Body of pancreas (tissue), 4 donors: ENCODE measurements at regions not wholly inside any gene's neighbourhood (a gene's known extent, or its start where the extent isn't known, plus 50 kb on each side); places are given as distances from the start of the nearest gene placed in this dataset.
"Not testable (repeated sequence)": the region's sequence is repeated elsewhere in the genome, so short reads cannot be mapped to it uniquely, and the experiment has no call there.

Experiments used
- ATAC-seq: fragments of 150-250 bp; one replicate; pipeline ENCODE4 v1.9.1; 2016
- DNase-seq, 4 donors: peaks; one replicate each; pipeline ENCODE4 v3.0.0-alpha.2; 2019
- H3K27ac ChIP-seq, 4 donors: fragments of 200-600 bp; sonication (generic); 1 replicate in 3 of 4; 2 replicates in 1 of 4; pipeline versions ENCODE4 v1.5.1 to v1.6.1; 2016 to 2019; ENCODE audit warnings: mild to moderate bottlenecking in 1 of 4, mixed read lengths in 1 of 4, moderate library complexity in 1 of 4
- H3K27me3 ChIP-seq, 2 donors: fragments of 200-600 bp; sonication (generic); one replicate each; pipeline ENCODE4 v1.6.0; 2016; ENCODE audit warnings: mild to moderate bottlenecking in 1 of 2
- H3K36me3 ChIP-seq, 2 donors: fragments of 200-600 bp; sonication (generic); replicated peaks in 1 of 2; 2 replicates each; pipeline ENCODE4 v1.5.1; 2016; ENCODE audit warnings: low read depth in 2 of 2; ENCODE audit not compliant: insufficient read depth in 1 of 2
- H3K4me1 ChIP-seq: fragments of 200-600 bp; sonication (generic); one replicate; pipeline ENCODE4 v1.6.0; 2016
- H3K4me3 ChIP-seq, 2 donors: fragments of 200-600 bp; sonication (generic); 1 replicate in 1 of 2; 2 replicates in 1 of 2; pipeline ENCODE4 v1.5.1; 2016 to 2019
- H3K9me3 ChIP-seq, 3 donors: fragments of 200-600 bp; sonication (generic); 1 replicate in 2 of 3; 2 replicates in 1 of 3; pipeline ENCODE4 v1.5.1; 2016
- POLR2A ChIP-seq, 3 donors: fragments of 450-650 bp; IDR thresholded peaks; one replicate each; pipeline ENCODE4 v1.6.1; 2016; ENCODE audit warnings: antibody characterized with exemption in 3 of 3, mild to moderate bottlenecking in 2 of 3
- WGBS, 2 donors: methylation state at CpG; one replicate each; pipeline ENCODE4 v1.1.5; 2017; 5-methylcytosine and 5-hydroxymethylcytosine counted together
- intact Hi-C: fragments of 100-400 bp; cut with DNase I; formaldehyde crosslinking; loops from one replicate; pipeline ENCODE4 v1.15.1; 2023
- TF ChIP-seq, protein P1 (sequence below), 7 experiments: fragments of 450-650 bp in 4 of 7; fragments of 200-600 bp in 3 of 7; sonication (generic) in 3 of 7; IDR thresholded peaks; one replicate each; pipeline ENCODE4 v1.5.1; 2016 to 2019; ENCODE audit warnings: antibody characterized with exemption in 7 of 7

DNA sequence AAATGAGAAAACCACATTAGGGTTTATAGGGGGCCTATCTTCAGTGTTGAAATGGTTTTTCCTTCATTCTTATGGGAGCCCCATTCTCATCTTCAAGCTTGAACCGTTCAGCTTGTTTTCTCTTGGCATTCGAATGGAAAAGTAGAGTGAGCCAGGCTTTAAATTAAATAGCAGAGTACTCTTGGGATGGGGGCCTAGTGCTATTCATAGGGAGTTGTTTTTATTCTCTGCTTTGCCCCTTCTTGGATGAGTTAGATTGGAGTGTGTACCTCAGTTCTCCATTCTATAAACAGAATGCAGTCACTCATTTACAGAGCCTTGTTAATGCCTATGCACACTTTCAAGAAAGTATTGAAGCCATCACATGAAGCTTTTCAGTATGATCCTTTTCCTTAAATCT is 127.9 kb downstream of the FAM170A start:
- Histone ChIP-seq H3K9me3 (no peaks in the 10 kb centered on the region), H3K27ac (no peak overlapping the region), H3K36me3 (no peaks in the 10 kb centered on the region), H3K27me3 (no peaks in the 10 kb centered on the region), H3K4me1 (peaks cover 6% of the 10 kb centered on the region), H3K4me3 (no peak overlapping the region)
- 72 to 73% methylated on average over 2 of the region's 2 CpGs for WGBS, 2 donors
- ATAC-seq (no peak), DNase-seq (no peak)
- no peak for TF ChIP-seq POLR2A (IDR thresholded peaks at IDR 0.05)
- TF ChIP-seq, protein P1, sequence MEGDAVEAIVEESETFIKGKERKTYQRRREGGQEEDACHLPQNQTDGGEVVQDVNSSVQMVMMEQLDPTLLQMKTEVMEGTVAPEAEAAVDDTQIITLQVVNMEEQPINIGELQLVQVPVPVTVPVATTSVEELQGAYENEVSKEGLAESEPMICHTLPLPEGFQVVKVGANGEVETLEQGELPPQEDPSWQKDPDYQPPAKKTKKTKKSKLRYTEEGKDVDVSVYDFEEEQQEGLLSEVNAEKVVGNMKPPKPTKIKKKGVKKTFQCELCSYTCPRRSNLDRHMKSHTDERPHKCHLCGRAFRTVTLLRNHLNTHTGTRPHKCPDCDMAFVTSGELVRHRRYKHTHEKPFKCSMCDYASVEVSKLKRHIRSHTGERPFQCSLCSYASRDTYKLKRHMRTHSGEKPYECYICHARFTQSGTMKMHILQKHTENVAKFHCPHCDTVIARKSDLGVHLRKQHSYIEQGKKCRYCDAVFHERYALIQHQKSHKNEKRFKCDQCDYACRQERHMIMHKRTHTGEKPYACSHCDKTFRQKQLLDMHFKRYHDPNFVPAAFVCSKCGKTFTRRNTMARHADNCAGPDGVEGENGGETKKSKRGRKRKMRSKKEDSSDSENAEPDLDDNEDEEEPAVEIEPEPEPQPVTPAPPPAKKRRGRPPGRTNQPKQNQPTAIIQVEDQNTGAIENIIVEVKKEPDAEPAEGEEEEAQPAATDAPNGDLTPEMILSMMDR (IDR thresholded peaks at IDR 0.05), result no peak
- intact Hi-C loops, result no loop called here

DNA sequence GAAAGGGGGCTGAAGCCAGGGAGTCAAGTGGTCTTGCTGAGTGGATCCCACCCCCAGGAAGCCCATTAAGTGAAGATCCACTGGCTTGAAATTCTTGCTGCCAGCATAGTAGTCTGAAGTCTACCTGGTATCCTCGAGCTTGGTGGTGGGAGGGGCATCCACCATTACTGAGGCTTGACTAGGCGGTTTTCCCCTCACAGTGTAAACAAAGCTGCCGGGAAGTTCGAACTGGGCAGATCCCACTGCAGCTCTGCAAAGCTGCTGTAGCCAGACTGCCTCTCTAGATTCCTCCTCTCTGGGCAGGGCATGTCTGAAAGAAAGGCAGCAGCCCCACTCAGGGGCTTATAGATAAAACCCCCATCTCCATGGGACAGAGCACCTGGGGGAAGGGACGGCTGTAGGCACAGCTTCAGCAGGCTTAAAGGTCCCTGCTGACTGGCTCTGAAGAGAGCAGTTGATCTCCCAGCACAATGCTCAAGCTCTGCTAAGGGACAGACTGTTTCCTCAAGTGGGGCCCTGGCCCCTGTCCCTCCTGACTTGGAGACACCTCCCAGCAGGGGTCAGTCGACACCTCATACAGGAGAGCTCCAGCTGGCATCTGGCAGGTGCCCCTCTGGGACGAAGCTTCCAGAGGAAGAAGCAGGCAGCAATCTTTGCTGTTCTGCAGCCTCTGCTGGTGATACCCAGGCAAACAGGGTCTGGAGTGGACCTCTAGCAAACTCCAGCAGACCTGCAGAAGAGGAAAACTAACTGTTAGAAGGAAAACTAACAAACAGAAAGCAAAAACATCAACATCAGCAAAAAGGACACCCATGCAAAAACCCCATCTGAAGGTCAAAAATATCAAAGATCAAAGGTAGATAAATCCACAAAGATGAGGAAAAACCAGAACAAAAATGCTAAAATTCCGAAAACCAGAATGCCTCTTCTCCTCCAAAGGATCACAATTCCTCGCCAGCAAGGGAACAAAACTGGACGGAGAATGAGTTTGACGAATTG is 140.6 kb downstream of the FAM170A start:
- ATAC-seq, intact Hi-C loops, H3K27me3 ChIP-seq, H3K36me3 ChIP-seq, H3K9me3 ChIP-seq, H3K4me1 ChIP-seq, H3K27ac ChIP-seq, H3K4me3 ChIP-seq: not testable (repeated sequence)
- DNase-seq, result peak in 1 of 4 donors; percentile 30
- WGBS, 2 donors, result 46 to 66% methylated on average over 7 to 11 of the region's 11 CpGs
- TF ChIP-seq, protein P1 (IDR thresholded peaks at IDR 0.05), result peak in 1 of 7 experiments; percentile 19

DNA sequence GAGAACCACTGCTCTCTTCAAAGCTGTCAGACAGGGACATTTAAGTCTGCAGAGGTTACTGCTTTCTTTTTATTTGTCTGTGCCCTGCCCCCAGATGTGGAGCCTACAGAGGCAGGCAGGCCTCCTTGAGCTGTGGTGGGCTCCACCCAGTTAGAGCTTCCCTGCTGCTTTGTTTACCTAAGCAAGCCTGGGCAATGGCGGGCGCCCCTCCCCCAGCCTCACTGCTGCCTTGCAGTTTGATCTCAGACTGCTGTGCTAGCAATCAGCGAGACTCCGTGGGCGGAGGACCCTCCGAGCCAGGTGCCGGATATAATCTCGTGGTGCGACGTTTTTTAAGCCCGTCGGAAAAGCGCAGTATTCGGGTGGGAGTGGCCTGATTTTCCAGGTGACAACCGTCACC is 150.8 kb downstream of the FAM170A start:
- H3K36me3 ChIP-seq, H3K27me3 ChIP-seq, H3K4me1 ChIP-seq, intact Hi-C loops, H3K27ac ChIP-seq, H3K4me3 ChIP-seq, H3K9me3 ChIP-seq, ATAC-seq, DNase-seq: not testable (repeated sequence)
- 79 to 84% methylated on average over 12 to 15 of the region's 15 CpGs for WGBS, 2 donors

DNA sequence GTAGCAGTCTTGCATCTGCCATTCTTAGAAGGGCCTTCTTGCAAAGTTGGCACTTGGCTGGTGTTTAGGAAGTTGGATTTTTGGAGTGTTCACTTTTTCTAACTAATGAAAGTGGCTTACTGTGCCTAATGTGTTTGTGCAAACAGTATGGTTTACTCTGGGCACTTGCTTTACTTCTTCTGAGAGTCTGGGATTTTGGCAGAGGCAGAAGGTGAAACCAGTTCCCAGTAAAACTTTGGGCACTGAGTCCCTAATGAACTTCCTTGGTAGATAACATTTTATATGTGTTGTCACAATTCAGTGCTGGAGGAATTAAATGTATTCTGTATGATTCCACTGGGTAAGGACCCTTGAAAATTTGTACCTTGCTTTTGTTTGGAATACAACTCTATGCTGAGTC is 155.7 kb downstream of the FAM170A start:
- intact Hi-C loops, result no loop called here
- ATAC-seq (no peak), DNase-seq (no peak)
- H3K27ac ChIP-seq, result no peak overlapping the region
- no peak overlapping the region for H3K4me3 ChIP-seq
- no peak for TF ChIP-seq POLR2A (IDR thresholded peaks at IDR 0.05)
- TF ChIP-seq, protein P1 (IDR thresholded peaks at IDR 0.05), result no peak
- no peaks in the 10 kb centered on the region for H3K27me3 ChIP-seq
- no peaks in the 10 kb centered on the region for H3K4me1 ChIP-seq
- no peaks in the 10 kb centered on the region for H3K9me3 ChIP-seq
- no peaks in the 10 kb centered on the region for H3K36me3 ChIP-seq

DNA sequence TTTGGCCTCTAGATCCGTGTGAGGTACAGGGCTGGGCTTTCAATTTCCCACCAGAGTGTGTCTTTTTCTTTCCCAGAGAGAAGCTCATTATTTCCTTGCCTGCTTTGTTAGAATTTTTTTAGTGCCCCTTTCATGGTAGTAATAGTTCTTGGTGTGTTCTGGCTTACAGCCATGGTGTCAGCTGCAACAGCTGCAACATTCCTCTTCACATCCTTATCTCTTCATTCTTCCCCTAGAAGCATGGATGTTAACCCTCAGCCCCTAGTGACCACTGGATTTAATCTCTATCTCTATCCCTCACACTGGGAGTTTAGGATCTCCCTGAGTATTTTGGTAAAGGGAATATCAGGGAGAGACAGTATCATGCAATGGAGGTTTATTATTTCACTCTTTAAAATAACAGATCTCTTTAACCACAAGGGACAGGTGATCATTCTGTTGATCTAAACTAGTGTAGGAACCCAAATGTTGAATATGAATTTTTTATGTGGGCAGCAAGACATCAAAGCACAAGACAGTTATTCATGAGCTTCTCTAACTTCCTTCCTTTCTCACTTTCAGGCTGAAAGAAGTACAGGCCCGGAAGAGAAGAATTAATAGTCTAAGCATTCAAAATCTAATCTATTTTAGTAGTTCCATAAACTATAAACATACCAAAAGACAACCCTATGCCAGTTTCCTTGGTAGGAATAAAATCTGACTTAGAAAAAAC is 160.2 kb downstream of the FAM170A start:
- no peaks in the 10 kb centered on the region for H3K36me3 ChIP-seq
- ATAC-seq (no peak), DNase-seq (no peak)
- TF ChIP-seq, protein P1 (IDR thresholded peaks at IDR 0.05), result no peak
- TF ChIP-seq POLR2A (IDR thresholded peaks at IDR 0.05), result no peak
- no peaks in the 10 kb centered on the region for H3K9me3 ChIP-seq
- H3K27me3 ChIP-seq, result no peaks in the 10 kb centered on the region
- no peak overlapping the region for H3K27ac ChIP-seq
- intact Hi-C loops, result no loop called here
- no peaks in the 10 kb centered on the region for H3K4me1 ChIP-seq
- 73 to 79% methylated on average over 2 of the region's 2 CpGs for WGBS, 2 donors
- no peak overlapping the region for H3K4me3 ChIP-seq
